GM23338 (cell line): ENCODE measurements at regions not wholly inside any gene's neighbourhood (a gene's known extent, or its start where the extent isn't known, plus 50 kb on each side); places are given as distances from the start of the nearest gene placed in this dataset.

Experiments used
- CREB1 ChIP-seq: fragments of 250-450 bp; sonication (Bioruptor Pico); IDR thresholded peaks from 2 replicates; pipeline ENCODE4 v1.5.0; 2020; ENCODE audit warnings: low read depth, mild to moderate bottlenecking, moderate library complexity
- EZH2 ChIP-seq: fragments of 200-600 bp; sonication (generic); IDR thresholded peaks from one replicate; pipeline ENCODE4 v1.8.0; 2017; ENCODE audit warnings: antibody characterized with exemption, mild to moderate bottlenecking, low read depth; ENCODE audit not compliant: unreplicated experiment
- EZH2phosphoT487 ChIP-seq: fragments of 200-600 bp; sonication (generic); IDR thresholded peaks from one replicate; pipeline ENCODE4 v1.8.1; 2018; ENCODE audit warnings: antibody characterized with exemption; ENCODE audit not compliant: unreplicated experiment
- JUNB ChIP-seq: IDR thresholded peaks from one replicate; pipeline ENCODE4 v1.6.1; 2016; ENCODE audit warnings: antibody characterized with exemption; ENCODE audit not compliant: unreplicated experiment
- POLR2AphosphoS5 ChIP-seq: IDR thresholded peaks from 2 replicates; pipeline ENCODE4 v1.6.1; 2016; ENCODE audit warnings: antibody characterized with exemption, low read depth
- STAT1 ChIP-seq: IDR thresholded peaks from one replicate; pipeline ENCODE4 v1.6.1; 2016; ENCODE audit warnings: antibody characterized with exemption; ENCODE audit not compliant: unreplicated experiment
- ZNF114 ChIP-seq: fragments of 250-450 bp; sonication (Bioruptor Pico); IDR thresholded peaks from 2 replicates; pipeline ENCODE4 v1.5.0; 2020; ENCODE audit warnings: mild to moderate bottlenecking, moderate library complexity
- ZNF331 ChIP-seq: fragments of 250-450 bp; sonication (Bioruptor Pico); IDR thresholded peaks from 2 replicates; pipeline ENCODE4 v1.5.0; 2020; ENCODE audit warnings: low read depth, mild to moderate bottlenecking, moderate library complexity
- TF ChIP-seq, protein P1 (sequence below): IDR thresholded peaks from 2 replicates; pipeline ENCODE4 v1.6.1; 2016; ENCODE audit warnings: antibody characterized with exemption
- TF ChIP-seq, protein P2 (sequence below): IDR thresholded peaks from one replicate; pipeline ENCODE4 v1.6.1; 2018; ENCODE audit warnings: antibody characterized with exemption; ENCODE audit not compliant: unreplicated experiment
- TF ChIP-seq, protein P3 (sequence below), 2 experiments: fragments of 200-600 bp in 1 of 2; sonication (generic) in 1 of 2; conservative IDR thresholded peaks; 2 replicates each; pipeline versions ENCODE4 v1.5.1 to v1.6.1; 2016 to 2017; ENCODE audit warnings: antibody characterized with exemption in 2 of 2, low read depth in 2 of 2, mild to moderate bottlenecking in 2 of 2, moderate library complexity in 1 of 2

DNA sequence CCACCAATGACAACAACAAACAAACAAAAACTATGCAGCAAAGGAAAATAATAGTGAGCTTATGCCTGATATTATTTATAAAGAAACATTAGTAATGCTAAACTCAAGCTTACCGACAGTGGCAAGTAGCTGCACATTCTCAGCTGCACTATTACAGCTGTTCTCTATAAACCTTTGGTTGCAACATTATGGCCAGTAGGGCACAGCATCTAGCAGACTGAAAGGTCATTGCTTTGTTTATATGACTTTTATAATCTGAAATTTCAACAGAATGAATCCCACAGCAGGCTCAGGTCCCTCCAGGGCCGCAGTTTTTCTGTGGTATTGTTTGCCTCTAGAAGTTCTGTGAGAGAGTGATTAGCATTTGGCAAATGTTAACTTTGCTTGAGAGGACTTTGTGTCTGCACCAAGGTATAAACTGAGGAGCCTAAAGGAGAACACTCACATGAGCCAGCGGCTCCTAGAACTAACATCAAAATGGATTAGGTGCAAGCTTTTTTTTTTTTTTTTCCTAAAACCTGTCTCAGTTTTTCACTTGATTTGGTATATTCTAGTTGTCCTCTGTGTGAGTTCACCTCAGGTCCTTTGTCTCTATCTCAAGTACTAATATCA is 58.3 kb downstream of the IZUMO3 start:
- TF ChIP-seq, protein P1, sequence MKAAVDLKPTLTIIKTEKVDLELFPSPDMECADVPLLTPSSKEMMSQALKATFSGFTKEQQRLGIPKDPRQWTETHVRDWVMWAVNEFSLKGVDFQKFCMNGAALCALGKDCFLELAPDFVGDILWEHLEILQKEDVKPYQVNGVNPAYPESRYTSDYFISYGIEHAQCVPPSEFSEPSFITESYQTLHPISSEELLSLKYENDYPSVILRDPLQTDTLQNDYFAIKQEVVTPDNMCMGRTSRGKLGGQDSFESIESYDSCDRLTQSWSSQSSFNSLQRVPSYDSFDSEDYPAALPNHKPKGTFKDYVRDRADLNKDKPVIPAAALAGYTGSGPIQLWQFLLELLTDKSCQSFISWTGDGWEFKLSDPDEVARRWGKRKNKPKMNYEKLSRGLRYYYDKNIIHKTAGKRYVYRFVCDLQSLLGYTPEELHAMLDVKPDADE: no peak
- TF ChIP-seq, protein P2, sequence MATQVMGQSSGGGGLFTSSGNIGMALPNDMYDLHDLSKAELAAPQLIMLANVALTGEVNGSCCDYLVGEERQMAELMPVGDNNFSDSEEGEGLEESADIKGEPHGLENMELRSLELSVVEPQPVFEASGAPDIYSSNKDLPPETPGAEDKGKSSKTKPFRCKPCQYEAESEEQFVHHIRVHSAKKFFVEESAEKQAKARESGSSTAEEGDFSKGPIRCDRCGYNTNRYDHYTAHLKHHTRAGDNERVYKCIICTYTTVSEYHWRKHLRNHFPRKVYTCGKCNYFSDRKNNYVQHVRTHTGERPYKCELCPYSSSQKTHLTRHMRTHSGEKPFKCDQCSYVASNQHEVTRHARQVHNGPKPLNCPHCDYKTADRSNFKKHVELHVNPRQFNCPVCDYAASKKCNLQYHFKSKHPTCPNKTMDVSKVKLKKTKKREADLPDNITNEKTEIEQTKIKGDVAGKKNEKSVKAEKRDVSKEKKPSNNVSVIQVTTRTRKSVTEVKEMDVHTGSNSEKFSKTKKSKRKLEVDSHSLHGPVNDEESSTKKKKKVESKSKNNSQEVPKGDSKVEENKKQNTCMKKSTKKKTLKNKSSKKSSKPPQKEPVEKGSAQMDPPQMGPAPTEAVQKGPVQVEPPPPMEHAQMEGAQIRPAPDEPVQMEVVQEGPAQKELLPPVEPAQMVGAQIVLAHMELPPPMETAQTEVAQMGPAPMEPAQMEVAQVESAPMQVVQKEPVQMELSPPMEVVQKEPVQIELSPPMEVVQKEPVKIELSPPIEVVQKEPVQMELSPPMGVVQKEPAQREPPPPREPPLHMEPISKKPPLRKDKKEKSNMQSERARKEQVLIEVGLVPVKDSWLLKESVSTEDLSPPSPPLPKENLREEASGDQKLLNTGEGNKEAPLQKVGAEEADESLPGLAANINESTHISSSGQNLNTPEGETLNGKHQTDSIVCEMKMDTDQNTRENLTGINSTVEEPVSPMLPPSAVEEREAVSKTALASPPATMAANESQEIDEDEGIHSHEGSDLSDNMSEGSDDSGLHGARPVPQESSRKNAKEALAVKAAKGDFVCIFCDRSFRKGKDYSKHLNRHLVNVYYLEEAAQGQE: no peak
- TF ChIP-seq, protein P3, sequence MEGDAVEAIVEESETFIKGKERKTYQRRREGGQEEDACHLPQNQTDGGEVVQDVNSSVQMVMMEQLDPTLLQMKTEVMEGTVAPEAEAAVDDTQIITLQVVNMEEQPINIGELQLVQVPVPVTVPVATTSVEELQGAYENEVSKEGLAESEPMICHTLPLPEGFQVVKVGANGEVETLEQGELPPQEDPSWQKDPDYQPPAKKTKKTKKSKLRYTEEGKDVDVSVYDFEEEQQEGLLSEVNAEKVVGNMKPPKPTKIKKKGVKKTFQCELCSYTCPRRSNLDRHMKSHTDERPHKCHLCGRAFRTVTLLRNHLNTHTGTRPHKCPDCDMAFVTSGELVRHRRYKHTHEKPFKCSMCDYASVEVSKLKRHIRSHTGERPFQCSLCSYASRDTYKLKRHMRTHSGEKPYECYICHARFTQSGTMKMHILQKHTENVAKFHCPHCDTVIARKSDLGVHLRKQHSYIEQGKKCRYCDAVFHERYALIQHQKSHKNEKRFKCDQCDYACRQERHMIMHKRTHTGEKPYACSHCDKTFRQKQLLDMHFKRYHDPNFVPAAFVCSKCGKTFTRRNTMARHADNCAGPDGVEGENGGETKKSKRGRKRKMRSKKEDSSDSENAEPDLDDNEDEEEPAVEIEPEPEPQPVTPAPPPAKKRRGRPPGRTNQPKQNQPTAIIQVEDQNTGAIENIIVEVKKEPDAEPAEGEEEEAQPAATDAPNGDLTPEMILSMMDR (conservative IDR thresholded peaks at IDR 0.05; ENCODE audit: low read depth in 2 of 2): no peak
- TF ChIP-seq STAT1: no peak
- no peak for TF ChIP-seq POLR2AphosphoS5
- TF ChIP-seq EZH2: no peak
- TF ChIP-seq EZH2phosphoT487: no peak
- no peak for TF ChIP-seq ZNF331 (CRISPR knock-in tag)
- no peak for TF ChIP-seq CREB1 (CRISPR knock-in tag)
- TF ChIP-seq JUNB: no peak
- no peak for TF ChIP-seq ZNF114
